Naive B cell (primary cell): ENCODE measurements at regions not wholly inside any gene's neighbourhood (a gene's known extent, or its start where the extent isn't known, plus 50 kb on each side); places are given as distances from the start of the nearest gene placed in this dataset.
"Not testable (repeated sequence)": the region's sequence is repeated elsewhere in the genome, so short reads cannot be mapped to it uniquely, and the experiment has no call there.

Source experiments
- ATAC-seq, 2 donors: fragments of 150-1000 bp; cut with Tn5 transposase; 2 replicates each; pipeline ENCODE4 v1.10.0; 2021; ENCODE audit warnings: low read depth in 2 of 2, mild to moderate bottlenecking in 2 of 2, moderate library complexity in 2 of 2
- DNase-seq: peaks from one replicate; pipeline ENCODE4 v3.0.0; 2022
- H3K27ac Mint-ChIP-seq, 6 donors: one replicate each; pipeline ENCODE4 v1.8.0; 2020 to 2022; ENCODE audit warnings: mild to moderate bottlenecking in 6 of 6, mixed read lengths in 6 of 6, moderate library complexity in 5 of 6, inconsistent platforms in 2 of 6
- H3K27me3 Mint-ChIP-seq, 3 donors: one replicate each; pipeline ENCODE4 v1.8.0; 2021 to 2022; ENCODE audit warnings: mixed read lengths in 3 of 3, mild to moderate bottlenecking in 1 of 3
- H3K36me3 Mint-ChIP-seq, 2 donors: one replicate each; pipeline ENCODE4 v1.8.0; 2020 to 2022; ENCODE audit warnings: mixed read lengths in 2 of 2, inconsistent platforms in 1 of 2, mild to moderate bottlenecking in 1 of 2
- H3K4me1 Mint-ChIP-seq, 3 donors: one replicate each; pipeline ENCODE4 v1.8.0; 2020 to 2022; ENCODE audit warnings: mixed read lengths in 3 of 3, inconsistent platforms in 1 of 3, mild to moderate bottlenecking in 1 of 3, moderate library complexity in 1 of 3
- H3K4me3 Mint-ChIP-seq, 8 donors: one replicate each; pipeline ENCODE4 v1.8.0; 2020 to 2022; ENCODE audit warnings: mild to moderate bottlenecking in 8 of 8, mixed read lengths in 8 of 8, moderate library complexity in 8 of 8, inconsistent platforms in 2 of 8
- H3K9me3 Mint-ChIP-seq, 7 donors: one replicate each; pipeline ENCODE4 v1.8.0; 2020 to 2022; ENCODE audit warnings: mixed read lengths in 7 of 7, mild to moderate bottlenecking in 5 of 7, inconsistent platforms in 2 of 7, moderate library complexity in 1 of 7

DNA sequence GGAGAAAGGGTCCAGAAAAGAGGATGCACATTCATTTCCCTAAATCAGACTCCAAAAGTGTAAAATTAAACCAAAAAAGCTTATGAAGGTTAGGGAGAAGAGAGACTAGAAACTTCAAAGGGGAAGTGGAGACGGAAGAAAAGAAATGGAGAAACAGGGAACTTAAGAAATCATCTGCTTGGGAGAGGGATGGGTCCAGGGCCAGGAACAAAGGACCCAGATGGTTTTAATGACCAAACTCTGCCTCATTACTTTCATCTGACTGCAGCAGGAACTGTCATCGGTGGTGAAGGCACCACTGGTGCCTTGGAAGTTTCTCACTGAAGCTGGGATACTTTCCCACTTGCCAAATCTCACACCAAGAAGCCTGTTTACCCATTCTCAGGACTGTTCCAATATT lies 70.5 kb upstream of the SLC4A7 start:
- ATAC-seq (no peak), DNase-seq (no peak)

DNA sequence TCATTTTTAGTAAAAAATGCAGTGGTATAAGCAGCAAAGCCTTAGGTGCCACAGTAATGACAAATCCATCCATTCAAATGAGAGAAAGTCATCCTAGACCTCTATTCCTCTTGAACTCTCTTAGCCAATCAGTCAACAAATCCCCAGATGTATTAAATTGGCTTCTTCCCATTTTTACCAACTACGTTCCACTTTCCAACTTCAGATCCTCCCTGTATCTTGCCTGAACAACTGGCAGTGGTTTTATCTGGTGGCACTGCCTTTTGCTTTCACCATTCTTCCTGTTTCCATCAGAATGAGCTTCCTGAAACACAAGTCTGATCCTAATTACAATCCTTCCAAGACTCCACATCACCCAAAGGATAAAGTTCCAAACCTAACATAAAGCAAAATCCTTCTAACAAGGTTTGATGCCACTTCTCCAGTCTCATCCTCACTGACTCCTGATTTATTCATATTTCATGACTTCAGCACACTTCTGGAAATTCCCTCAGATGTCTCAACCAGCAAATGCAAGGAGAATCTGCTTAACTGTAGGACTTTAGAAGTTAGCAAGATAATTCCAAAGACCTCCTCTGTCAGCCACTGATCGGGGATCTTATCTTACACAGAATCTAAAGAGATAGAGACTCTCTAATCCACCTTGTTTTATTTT lies 69.8 kb upstream of the SLC4A7 start:
- DNase-seq (no peak), ATAC-seq (no peak)
- Mint-ChIP-seq H3K36me3 (peaks cover 0 to 25% of the 10 kb centered on the region in 2 donors), H3K4me3 (no peak overlapping the region), H3K27me3 (peaks cover 18 to 49% (median 25%) of the 10 kb centered on the region in 3 donors), H3K9me3 (peaks cover 3 to 19% (median 9%) of the 10 kb centered on the region in 7 donors), H3K4me1 (no peaks in the 10 kb centered on the region), H3K27ac (peak overlapping the region in 1 of 6 donors; percentile 2)

More for the DNA sequence above, 70.5 kb upstream of the SLC4A7 start:
- Mint-ChIP-seq H3K9me3 (peaks cover 3 to 19% (median 9%) of the 10 kb centered on the region in 7 donors), H3K36me3 (peaks cover 0 to 25% of the 10 kb centered on the region in 2 donors), H3K27ac (peak overlapping the region in 1 of 6 donors; percentile 57), H3K27me3 (peaks cover 17 to 44% (median 25%) of the 10 kb centered on the region in 3 donors), H3K4me1 (no peaks in the 10 kb centered on the region), H3K4me3 (no peak overlapping the region)

DNA sequence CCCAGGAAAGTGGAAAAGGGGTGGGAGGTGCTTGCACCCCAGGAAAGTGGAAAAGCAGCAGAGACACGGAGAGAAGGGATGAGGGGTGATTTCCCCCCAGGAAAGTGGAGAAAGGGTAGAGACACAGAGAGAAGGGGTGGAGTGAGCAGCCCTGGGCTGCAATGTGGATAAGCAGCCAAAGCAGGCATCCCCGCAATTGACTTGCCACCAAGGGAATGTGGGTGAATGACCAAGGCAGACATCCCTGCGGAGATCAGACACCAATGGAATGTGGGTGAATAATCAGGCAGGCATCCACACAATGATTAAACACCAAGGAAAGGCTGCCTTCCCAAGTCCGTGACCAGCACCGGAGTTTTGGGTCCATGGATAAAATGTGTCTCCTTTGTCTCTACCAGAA lies 68.5 kb upstream of the SLC4A7 start:
- not testable (repeated sequence) for H3K4me3 Mint-ChIP-seq, ATAC-seq, H3K27ac Mint-ChIP-seq, H3K4me1 Mint-ChIP-seq, DNase-seq
- Mint-ChIP-seq H3K9me3 (peaks cover 3 to 19% (median 9%) of the 10 kb centered on the region in 7 donors), H3K27me3 (peaks cover 22 to 49% (median 25%) of the 10 kb centered on the region in 3 donors), H3K36me3 (peaks cover 0 to 25% of the 10 kb centered on the region in 2 donors)

GRCh38 chr3:27551413-27551812 lies 67.2 kb upstream of the SLC4A7 start:
- DNase-seq, H3K4me3 Mint-ChIP-seq, H3K27ac Mint-ChIP-seq, ATAC-seq, H3K4me1 Mint-ChIP-seq: not testable (repeated sequence)
- H3K9me3 Mint-ChIP-seq: peaks cover 3 to 19% (median 9%) of the 10 kb centered on the region in 7 donors
- peaks cover 22 to 47% (median 25%) of the 10 kb centered on the region in 3 donors for H3K27me3 Mint-ChIP-seq
- peaks cover 0 to 25% of the 10 kb centered on the region in 2 donors for H3K36me3 Mint-ChIP-seq

- Mint-ChIP-seq H3K27ac (no peak overlapping the region), H3K9me3 (no peaks in the 10 kb centered on the region), H3K4me1 (no peaks in the 10 kb centered on the region), H3K4me3 (no peak overlapping the region), H3K27me3 (peaks cover 2 to 20% (median 11%) of the 10 kb centered on the region in 3 donors), H3K36me3 (no peaks in the 10 kb centered on the region)
- ATAC-seq (no peak), DNase-seq (no peak)
Measured at GRCh38 chr3:27545061-27545460, 60.9 kb upstream of the SLC4A7 start.

DNA sequence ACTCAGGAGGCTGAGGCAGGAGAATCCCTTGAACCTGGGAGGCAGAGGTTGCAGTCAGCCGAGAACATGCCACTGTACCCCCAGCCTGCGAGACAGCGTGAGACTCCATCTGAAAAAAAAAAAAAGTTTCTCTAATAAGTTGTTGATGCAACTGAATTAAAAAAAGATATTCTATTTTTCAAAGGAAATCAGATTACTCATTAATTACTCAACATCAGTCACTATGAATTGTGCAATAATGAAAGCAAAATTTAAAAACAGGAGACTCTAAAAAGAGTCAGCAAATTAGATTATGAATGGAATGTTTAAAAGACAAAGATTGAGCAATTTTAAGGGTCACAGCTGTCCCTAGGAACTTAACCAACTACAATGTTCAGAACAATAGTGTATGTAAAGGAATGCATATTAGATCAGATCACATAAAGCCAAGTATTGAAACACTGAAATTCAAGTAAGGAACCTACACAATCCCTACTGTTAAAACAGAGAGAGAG lies 60.2 kb upstream of the SLC4A7 start:
- Mint-ChIP-seq H3K4me3 (no peak overlapping the region), H3K4me1 (no peaks in the 10 kb centered on the region), H3K36me3 (no peaks in the 10 kb centered on the region), H3K27ac (no peak overlapping the region), H3K27me3 (peaks cover 0 to 14% (median 11%) of the 10 kb centered on the region in 3 donors), H3K9me3 (no peaks in the 10 kb centered on the region)
- DNase-seq (no peak), ATAC-seq (no peak)

GRCh38 chr3:27542476-27542875 lies 58.3 kb upstream of the SLC4A7 start:
- DNase-seq (no peak), ATAC-seq (no peak)
- no peaks in the 10 kb centered on the region for H3K4me1 Mint-ChIP-seq
- H3K27me3 Mint-ChIP-seq: peaks cover 0 to 9% (median 7%) of the 10 kb centered on the region in 3 donors
- no peaks in the 10 kb centered on the region for H3K36me3 Mint-ChIP-seq
- no peak overlapping the region for H3K4me3 Mint-ChIP-seq
- no peaks in the 10 kb centered on the region for H3K9me3 Mint-ChIP-seq
- H3K27ac Mint-ChIP-seq: no peak overlapping the region

- no peak for DNase-seq
- Mint-ChIP-seq H3K36me3 (no peaks in the 10 kb centered on the region), H3K27me3 (peaks cover 0 to 9% (median 2%) of the 10 kb centered on the region in 3 donors), H3K4me1 (peaks cover 0 to 1% (median 0%) of the 10 kb centered on the region in 3 donors), H3K9me3 (no peaks in the 10 kb centered on the region), H3K27ac (no peak overlapping the region), H3K4me3 (no peak overlapping the region)
- no peak for ATAC-seq
Measured at GRCh38 chr3:27540231-27540630, 56.0 kb upstream of the SLC4A7 start.

GRCh38 chr3:27536491-27536890 lies 52.3 kb upstream of the SLC4A7 start:
- DNase-seq (no peak), ATAC-seq (no peak)
- H3K9me3 Mint-ChIP-seq: no peaks in the 10 kb centered on the region
- no peaks in the 10 kb centered on the region for H3K36me3 Mint-ChIP-seq
- peaks cover 11 to 15% (median 11%) of the 10 kb centered on the region in 3 donors for H3K4me1 Mint-ChIP-seq
- H3K27me3 Mint-ChIP-seq: peaks cover 0 to 9% (median 0%) of the 10 kb centered on the region in 3 donors
- H3K27ac Mint-ChIP-seq: no peak overlapping the region
- no peak overlapping the region for H3K4me3 Mint-ChIP-seq

DNA sequence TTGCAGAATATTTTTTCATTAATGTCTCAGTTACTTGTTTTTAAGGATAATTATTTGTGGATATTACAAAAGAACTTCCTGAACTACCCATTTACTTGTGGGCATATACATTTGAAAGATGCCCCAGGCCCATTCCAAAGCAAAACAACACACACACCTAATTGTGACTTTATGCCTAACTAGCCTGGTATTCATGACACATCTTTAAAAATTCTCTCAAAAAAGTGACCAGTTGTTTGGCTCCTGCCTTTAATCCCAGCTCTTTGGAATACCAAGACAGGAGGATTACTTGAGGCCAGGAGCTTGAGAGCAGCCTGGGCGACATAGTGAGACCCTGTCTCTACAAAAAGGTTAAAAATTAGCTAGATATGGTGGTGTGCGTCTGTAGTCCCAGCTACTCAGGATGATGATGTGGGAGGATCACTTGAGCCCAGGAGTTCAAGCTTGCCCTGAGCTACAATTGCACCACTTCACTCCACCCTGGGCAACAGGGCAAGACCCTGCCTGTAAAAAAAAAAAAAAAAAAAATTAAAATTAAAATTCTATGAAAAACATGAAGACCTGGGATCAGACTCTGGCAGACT lies 51.7 kb upstream of the SLC4A7 start:
- peak overlapping the region in 1 of 6 donors; percentile 38 for H3K27ac Mint-ChIP-seq

DNA sequence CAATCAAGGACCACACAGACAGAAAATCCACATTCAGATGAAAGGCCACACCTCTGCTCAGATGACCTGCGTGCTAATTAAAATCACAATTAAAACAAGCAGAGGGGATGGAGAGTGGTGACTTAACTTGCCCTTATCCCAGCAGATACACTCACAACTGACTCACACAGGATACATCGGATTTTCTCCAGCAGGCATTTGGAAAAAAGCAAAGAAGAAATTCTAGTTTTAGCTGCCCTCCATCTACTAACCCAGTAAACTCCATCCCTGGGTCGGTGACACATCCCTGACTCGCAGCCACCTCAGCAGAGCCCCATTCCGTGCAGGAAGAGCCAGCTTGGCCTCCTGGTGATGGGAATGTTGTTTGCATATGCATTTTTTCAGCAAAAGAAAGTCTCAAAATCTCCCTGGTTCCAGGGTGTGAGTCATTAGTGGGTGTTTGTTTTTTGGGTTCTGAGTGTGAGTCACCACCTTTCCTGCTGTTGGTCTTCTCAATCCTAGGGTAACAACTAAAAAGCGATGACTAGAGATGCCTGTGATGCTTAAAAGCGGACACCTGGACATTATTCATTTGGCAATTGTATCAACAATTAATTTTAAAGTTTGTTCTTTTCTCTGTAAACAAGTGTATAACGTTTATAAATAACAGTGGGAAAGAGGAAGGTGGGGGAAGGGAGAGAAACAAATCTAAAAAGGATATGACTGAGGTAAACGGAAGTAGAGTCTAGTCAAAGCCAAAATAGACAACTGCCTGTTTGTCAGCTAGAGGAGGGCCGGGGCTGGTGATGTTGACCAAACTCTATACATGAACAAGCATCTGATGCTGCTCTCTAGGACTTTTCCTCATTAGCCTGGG lies 49.8 kb upstream of the SLC4A7 start:
- DNase-seq: no peak
- H3K4me3 Mint-ChIP-seq: peak overlapping the region in 4 of 8 donors; percentile 12 to 55 (median 18)
- H3K27ac Mint-ChIP-seq: peak overlapping the region; percentile 54 to 90 (median 76)
- no peaks in the 10 kb centered on the region for H3K9me3 Mint-ChIP-seq
- no peaks in the 10 kb centered on the region for H3K27me3 Mint-ChIP-seq
- peak; percentile 47 to 76 for ATAC-seq
- no peaks in the 10 kb centered on the region for H3K36me3 Mint-ChIP-seq
- peaks cover 11 to 15% (median 11%) of the 10 kb centered on the region in 3 donors for H3K4me1 Mint-ChIP-seq

More for the DNA sequence above, 51.7 kb upstream of the SLC4A7 start:
- no peaks in the 10 kb centered on the region for H3K9me3 Mint-ChIP-seq
- DNase-seq (no peak), ATAC-seq (no peak)
- no peaks in the 10 kb centered on the region for H3K36me3 Mint-ChIP-seq
- peaks cover 11 to 15% (median 11%) of the 10 kb centered on the region in 3 donors for H3K4me1 Mint-ChIP-seq
- peaks cover 0 to 9% (median 0%) of the 10 kb centered on the region in 3 donors for H3K27me3 Mint-ChIP-seq
- no peak overlapping the region for H3K4me3 Mint-ChIP-seq
